GM10266 (cell line): ENCODE measurements at regions not wholly inside any gene's neighbourhood (a gene's known extent, or its start where the extent isn't known, plus 50 kb on each side); places are given as distances from the start of the nearest gene placed in this dataset.

ENCODE experiments used
- DNase-seq: peaks from one replicate; pipeline ENCODE4 v3.0.0; 2012; ENCODE audit errors: extremely low spot score
- CTCF ChIP-seq: IDR thresholded peaks from 2 replicates; pipeline ENCODE4 v1.5.1; 2012; ENCODE audit warnings: mild to moderate bottlenecking, low read depth; ENCODE audit not compliant: control insufficient read depth, insufficient read depth; ENCODE audit errors: missing control alignments

DNA sequence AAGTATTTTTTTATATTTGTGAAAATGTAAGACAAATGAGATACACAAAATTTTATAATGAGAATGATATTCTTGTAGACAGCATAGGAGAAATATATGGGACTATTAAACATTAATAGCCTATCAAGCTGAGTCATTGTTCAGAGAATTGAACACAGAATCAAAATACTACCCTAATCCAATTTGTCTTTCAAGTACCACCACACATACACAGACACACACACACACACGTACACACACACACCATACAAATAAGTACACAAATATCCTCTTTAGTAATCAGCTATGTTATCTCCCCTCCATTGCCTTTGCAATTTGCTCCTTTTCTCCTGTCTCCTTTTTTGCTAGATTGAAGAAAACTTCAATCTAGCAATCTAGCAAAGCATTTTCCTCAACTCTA lies 499.3 kb downstream of the FOXG1 start:
- TF ChIP-seq CTCF: no peak
- no peak for DNase-seq

- TF ChIP-seq CTCF: no peak
- DNase-seq: no peak
These were observed 505.1 kb downstream of the FOXG1 start for GRCh38 chr14:29271669-29272068.

- no peak for DNase-seq
- no peak for TF ChIP-seq CTCF
These were observed 506.9 kb downstream of the FOXG1 start for GRCh38 chr14:29273513-29273912.

- no peak for TF ChIP-seq CTCF
- DNase-seq: no peak
These were observed 508.5 kb downstream of the FOXG1 start for GRCh38 chr14:29274890-29275596.

DNA sequence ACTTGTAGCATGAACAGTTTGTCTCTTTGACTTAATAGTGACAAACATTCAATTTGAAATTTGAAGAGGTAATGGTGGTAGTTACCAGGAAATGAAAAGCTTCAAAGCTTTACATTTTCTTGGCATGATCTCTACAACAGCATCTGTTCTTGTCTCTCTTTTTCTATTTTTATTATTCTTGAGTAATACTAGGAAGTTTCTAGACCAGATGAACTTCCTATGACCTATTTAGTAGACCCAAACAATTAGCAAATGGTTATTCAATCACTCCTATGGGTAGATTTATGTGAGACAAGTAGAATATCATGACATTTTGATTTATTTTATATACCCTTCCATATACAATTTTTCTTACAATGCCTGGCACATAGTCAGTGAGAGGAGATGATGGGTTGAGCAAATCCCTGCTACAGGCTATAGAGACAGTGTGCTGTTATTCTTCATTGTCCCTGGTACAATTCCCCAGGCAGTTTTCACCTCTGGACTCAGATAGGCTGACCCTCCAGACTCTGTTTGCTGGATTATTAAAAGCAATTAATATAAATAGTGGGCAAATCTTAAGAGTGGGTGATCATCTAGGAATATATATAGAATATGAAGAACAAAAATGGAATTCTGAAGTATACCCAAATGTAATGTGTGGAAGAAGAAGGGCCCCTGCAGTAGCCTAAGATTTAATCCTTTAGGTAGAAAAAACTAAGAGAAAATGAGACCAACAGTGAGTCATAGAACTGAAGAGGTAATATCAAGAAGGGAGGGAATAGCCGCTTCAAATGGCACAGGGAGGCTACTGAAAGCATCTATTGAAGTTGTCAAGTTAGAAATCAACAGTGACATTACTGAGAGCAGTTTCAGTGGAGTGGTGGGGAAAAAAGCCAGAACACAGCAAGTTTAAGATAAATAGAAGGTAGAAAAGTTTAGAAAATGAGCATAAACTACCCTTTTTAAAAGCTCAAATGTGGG lies 512.0 kb downstream of the FOXG1 start:
- TF ChIP-seq CTCF: no peak
- no peak for DNase-seq

DNA sequence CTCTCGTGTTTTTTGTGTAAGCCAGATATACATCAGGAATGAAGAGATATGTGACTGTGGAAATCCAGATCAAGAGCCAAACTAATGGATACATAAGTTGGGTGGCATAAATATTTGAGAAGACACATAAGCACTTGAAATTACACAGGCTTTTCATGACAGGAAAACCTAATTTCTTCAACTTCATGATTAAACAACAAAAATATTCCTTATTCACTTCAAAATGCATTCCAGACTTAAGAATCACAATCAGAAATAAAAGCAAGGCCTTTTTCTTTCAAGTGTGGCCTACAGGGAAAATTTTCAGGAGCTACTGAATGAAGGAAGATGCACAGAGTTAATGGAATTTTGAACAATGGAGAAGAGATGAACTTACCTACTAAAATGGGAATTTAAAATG lies 515.6 kb downstream of the FOXG1 start:
- DNase-seq: no peak
- no peak for TF ChIP-seq CTCF

GRCh38 chr14:29290441-29290840 lies 523.9 kb downstream of the FOXG1 start:
- no peak for TF ChIP-seq CTCF
- DNase-seq: no peak
